GM10248 (cell line): ENCODE measurements at regions not wholly inside any gene's neighbourhood (a gene's known extent, or its start where the extent isn't known, plus 50 kb on each side); places are given as distances from the start of the nearest gene placed in this dataset.

Experiments
- CTCF ChIA-PET: fragments of 300-600 bp; sonication (Branson Sonifier 250); formaldehyde crosslinking; extraction: SDS; loops from one replicate; lab custom pipeline; 2021; ENCODE audit warnings: antibody characterized with exemption; lab: Yijun Ruan, JAX
- POLR2A ChIA-PET: fragments of 350-650 bp; sonication (Branson Sonifier 250); formaldehyde crosslinking; extraction: SDS; loops from one replicate; lab custom pipeline; 2020; ENCODE audit warnings: antibody characterized with exemption; lab: Yijun Ruan, JAX
- DNase-seq: peaks from one replicate; pipeline ENCODE4 v3.0.0; 2012; ENCODE audit errors: extremely low spot score
- TF ChIP-seq, protein P1 (sequence below): IDR thresholded peaks from 2 replicates; pipeline ENCODE4 v1.5.1; 2012; ENCODE audit warnings: mild to moderate bottlenecking, low read depth; ENCODE audit errors: extremely low read depth, missing control alignments, control extremely low read depth

DNA sequence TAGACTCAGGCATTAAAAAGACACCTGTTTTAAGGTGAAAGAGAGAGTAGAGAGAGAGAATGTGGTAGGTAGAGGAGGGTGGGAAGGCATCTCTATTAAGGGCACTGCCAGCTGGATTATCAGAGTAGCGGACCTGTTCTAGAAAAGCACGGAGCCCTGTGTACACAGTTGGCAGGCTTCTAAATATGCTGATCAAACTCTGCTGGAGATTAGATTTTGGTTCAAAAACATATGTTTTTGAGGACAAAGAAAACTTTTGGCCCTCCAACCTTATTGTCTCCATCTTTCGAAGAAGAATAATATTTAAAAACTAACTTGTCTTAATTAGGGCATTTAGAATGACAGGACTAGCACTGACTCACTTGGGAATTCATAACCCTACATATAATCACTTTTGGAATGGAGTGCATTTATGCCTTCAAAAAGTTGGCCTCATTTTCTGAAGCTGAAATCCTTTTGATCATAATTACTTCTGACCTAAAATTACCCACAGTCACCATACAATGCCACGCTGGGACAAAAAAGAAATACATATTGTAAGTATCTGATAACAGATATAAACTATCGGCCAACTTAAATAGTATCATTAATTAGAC lies 254.6 kb downstream of the MEIS1 start:
- POLR2A ChIA-PET: no interaction called here
- CTCF ChIA-PET: interaction anchor here (0.9 kb wide), 1 partner anchor 9 kb away, joined by 3 read pairs; no protein-coding TSS in a partner anchor
- no peak for DNase-seq
- TF ChIP-seq, protein P1, sequence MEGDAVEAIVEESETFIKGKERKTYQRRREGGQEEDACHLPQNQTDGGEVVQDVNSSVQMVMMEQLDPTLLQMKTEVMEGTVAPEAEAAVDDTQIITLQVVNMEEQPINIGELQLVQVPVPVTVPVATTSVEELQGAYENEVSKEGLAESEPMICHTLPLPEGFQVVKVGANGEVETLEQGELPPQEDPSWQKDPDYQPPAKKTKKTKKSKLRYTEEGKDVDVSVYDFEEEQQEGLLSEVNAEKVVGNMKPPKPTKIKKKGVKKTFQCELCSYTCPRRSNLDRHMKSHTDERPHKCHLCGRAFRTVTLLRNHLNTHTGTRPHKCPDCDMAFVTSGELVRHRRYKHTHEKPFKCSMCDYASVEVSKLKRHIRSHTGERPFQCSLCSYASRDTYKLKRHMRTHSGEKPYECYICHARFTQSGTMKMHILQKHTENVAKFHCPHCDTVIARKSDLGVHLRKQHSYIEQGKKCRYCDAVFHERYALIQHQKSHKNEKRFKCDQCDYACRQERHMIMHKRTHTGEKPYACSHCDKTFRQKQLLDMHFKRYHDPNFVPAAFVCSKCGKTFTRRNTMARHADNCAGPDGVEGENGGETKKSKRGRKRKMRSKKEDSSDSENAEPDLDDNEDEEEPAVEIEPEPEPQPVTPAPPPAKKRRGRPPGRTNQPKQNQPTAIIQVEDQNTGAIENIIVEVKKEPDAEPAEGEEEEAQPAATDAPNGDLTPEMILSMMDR: no peak

- CTCF ChIA-PET: interaction anchor here (1.0 kb wide), 1 partner anchor 18 kb away, joined by 3 read pairs; no protein-coding TSS in a partner anchor
- POLR2A ChIA-PET: no interaction called here
- no peak for DNase-seq
Measured at GRCh38 chr2:66691031-66691965, 256.4 kb downstream of the MEIS1 start.

GRCh38 chr2:66692521-66693054 lies 257.7 kb downstream of the MEIS1 start:
- POLR2A ChIA-PET: no interaction called here
- TF ChIP-seq, protein P1: no peak
- CTCF ChIA-PET: no interaction called here
- no peak for DNase-seq

More at GRCh38 chr2:66691031-66691965, 256.4 kb downstream of the MEIS1 start:
- TF ChIP-seq, protein P1: no peak

GRCh38 chr2:66693076-66693965 lies 258.4 kb downstream of the MEIS1 start:
- POLR2A ChIA-PET: no interaction called here
- no peak for DNase-seq
- TF ChIP-seq, protein P1: no peak

GRCh38 chr2:66694087-66694860 lies 259.3 kb downstream of the MEIS1 start:
- ChIA-PET POLR2A (no interaction called here), CTCF (no interaction called here)

More at GRCh38 chr2:66693076-66693965, 258.4 kb downstream of the MEIS1 start:
- CTCF ChIA-PET: no interaction called here

More at GRCh38 chr2:66694087-66694860, 259.3 kb downstream of the MEIS1 start:
- TF ChIP-seq, protein P1: no peak
- no peak for DNase-seq
